Epithelial cell of esophagus (primary cell): ENCODE measurements at regions not wholly inside any gene's neighbourhood (a gene's known extent, or its start where the extent isn't known, plus 50 kb on each side); places are given as distances from the start of the nearest gene placed in this dataset.

Experiments
- DNase-seq: peaks from one replicate; pipeline ENCODE4 v3.0.0; 2010; ENCODE audit warnings: low read depth
- H3K4me3 ChIP-seq: 2 replicates; pipeline ENCODE4 v1.5.1; 2011; ENCODE audit warnings: mild to moderate bottlenecking, low read length, control low read depth
- CTCF ChIP-seq: IDR thresholded peaks from 2 replicates; pipeline ENCODE4 v1.5.1; 2011; ENCODE audit warnings: low read depth, mild to moderate bottlenecking, low read length, control low read depth, inconsistent platforms; ENCODE audit not compliant: insufficient read depth; ENCODE audit errors: missing control alignments

- TF ChIP-seq CTCF, result no peak
- no peak overlapping the region for H3K4me3 ChIP-seq
- DNase-seq, result no peak
Measured at GRCh38 chr2:225779829-225780228, 380.3 kb downstream of the NYAP2 start.

- H3K4me3 ChIP-seq, result no peak overlapping the region
- no peak for TF ChIP-seq CTCF
- DNase-seq, result no peak
Measured at GRCh38 chr2:225773148-225773547, 373.6 kb downstream of the NYAP2 start.

GRCh38 chr2:225771701-225772100 lies 372.2 kb downstream of the NYAP2 start:
- H3K4me3 ChIP-seq, result no peak overlapping the region
- no peak for DNase-seq
- no peak for TF ChIP-seq CTCF

- H3K4me3 ChIP-seq, result no peak overlapping the region
- no peak for DNase-seq
- no peak for TF ChIP-seq CTCF
Measured at GRCh38 chr2:225768741-225769140, 369.2 kb downstream of the NYAP2 start.

- no peak overlapping the region for H3K4me3 ChIP-seq
- DNase-seq, result no peak
- TF ChIP-seq CTCF, result no peak
Measured at GRCh38 chr2:225766431-225766830, 366.9 kb downstream of the NYAP2 start.

GRCh38 chr2:225765820-225766219 lies 366.3 kb downstream of the NYAP2 start:
- H3K4me3 ChIP-seq, result no peak overlapping the region
- no peak for TF ChIP-seq CTCF
- no peak for DNase-seq

- no peak overlapping the region for H3K4me3 ChIP-seq
- DNase-seq, result no peak
- no peak for TF ChIP-seq CTCF
Measured at GRCh38 chr2:225764346-225764745, 364.8 kb downstream of the NYAP2 start.
